IMR-90 (cell line): ENCODE measurements at regions not wholly inside any gene's neighbourhood (a gene's known extent, or its start where the extent isn't known, plus 50 kb on each side); places are given as distances from the start of the nearest gene placed in this dataset.

ENCODE experiments used
- ATAC-seq: fragments of 200-7000 bp; cut with Tn5 transposase; 2 replicates; pipeline ENCODE4 v1.9.1; 2020; ENCODE audit warnings: low read depth, mild to moderate bottlenecking, moderate library complexity
- BruUV-seq: library from RNA; stranded (reverse); fragments of 400-500 nt; replicated peaks from 2 replicates; lab custom pipeline; 2021; lab: Mats Ljungman, UMichigan
- CTCF ChIA-PET: fragments of 300-600 bp; formaldehyde crosslinking; extraction: SDS; loops from one replicate; lab custom pipeline; 2021; ENCODE audit warnings: antibody characterized with exemption; lab: Yijun Ruan, JAX
- POLR2A ChIA-PET: fragments of 300-600 bp; sonication (Branson Sonifier 250); formaldehyde crosslinking; loops from one replicate; lab custom pipeline; 2022; ENCODE audit warnings: antibody characterized with exemption; ENCODE audit not compliant: unreplicated experiment; lab: Charles Lee
- DNase-seq: peaks from one replicate; pipeline ENCODE4 v3.0.0; 2013
- H2AFZ ChIP-seq: replicated peaks from 2 replicates; pipeline ENCODE3; 2013; ENCODE audit warnings: low read length, mild to moderate bottlenecking; ENCODE audit not compliant: poor library complexity
- H2AK5ac ChIP-seq: 2 replicates; pipeline ENCODE4 v1.6.1; 2013; ENCODE audit warnings: low read depth, low read length, inconsistent platforms
- H2AK9ac ChIP-seq: replicated peaks from 2 replicates; pipeline ENCODE3; 2013; ENCODE audit warnings: mild to moderate bottlenecking, low read depth, low read length, moderate library complexity; ENCODE audit not compliant: poor library complexity
- H2BK120ac ChIP-seq: 2 replicates; pipeline ENCODE4 v1.6.1; 2013; ENCODE audit warnings: low read depth, low read length, inconsistent platforms
- H2BK15ac ChIP-seq: 3 replicates; pipeline ENCODE4 v1.6.1; 2013; ENCODE audit warnings: low read depth, low read length, inconsistent platforms
- H2BK20ac ChIP-seq: 2 replicates; pipeline ENCODE4 v1.6.1; 2013; ENCODE audit warnings: low read depth, mild to moderate bottlenecking, inconsistent platforms, low read length, moderate library complexity
- H2BK5ac ChIP-seq: 2 replicates; pipeline ENCODE4 v1.6.1; 2013; ENCODE audit warnings: mild to moderate bottlenecking, low read depth, low read length, inconsistent platforms; ENCODE audit not compliant: poor library complexity, severe bottlenecking
- H3K14ac ChIP-seq: replicated peaks from 2 replicates; pipeline ENCODE4 v1.6.1; 2013; ENCODE audit warnings: low read depth, low read length, inconsistent platforms
- H3K18ac ChIP-seq: 2 replicates; pipeline ENCODE4 v1.6.1; 2013; ENCODE audit warnings: low read depth, low read length, control low read depth
- H3K23ac ChIP-seq: 2 replicates; pipeline ENCODE4 v1.6.1; 2013; ENCODE audit warnings: low read depth, low read length, inconsistent platforms
- H3K27ac ChIP-seq: 2 replicates; pipeline ENCODE4 v1.5.1; 2013; ENCODE audit warnings: mild to moderate bottlenecking, control low read depth, low read length; ENCODE audit not compliant: insufficient read depth
- H3K27me3 ChIP-seq: 2 replicates; pipeline ENCODE4 v1.6.1; 2013; ENCODE audit warnings: low read length; ENCODE audit not compliant: control insufficient read depth, insufficient read depth
- H3K36me3 ChIP-seq: 2 replicates; pipeline ENCODE4 v1.6.1; 2013; ENCODE audit warnings: low read length, mixed read lengths; ENCODE audit not compliant: control insufficient read depth, insufficient read depth
- H3K4ac ChIP-seq: 2 replicates; pipeline ENCODE4 v1.6.1; 2013; ENCODE audit warnings: low read depth, low read length, inconsistent platforms
- H3K4me1 ChIP-seq: 2 replicates; pipeline ENCODE4 v1.6.1; 2013; ENCODE audit warnings: low read length, mixed read lengths; ENCODE audit not compliant: control insufficient read depth, insufficient read depth
- H3K4me2 ChIP-seq: 2 replicates; pipeline ENCODE4 v1.6.1; 2013; ENCODE audit warnings: low read depth, mild to moderate bottlenecking, control low read depth, low read length, moderate library complexity
- H3K4me3 ChIP-seq: 2 replicates; pipeline ENCODE4 v1.5.1; 2013; ENCODE audit warnings: low read depth, mild to moderate bottlenecking, control low read depth, low read length, moderate library complexity; ENCODE audit not compliant: insufficient read depth
- H3K56ac ChIP-seq: 2 replicates; pipeline ENCODE4 v1.6.1; 2013; ENCODE audit warnings: low read length, inconsistent platforms; ENCODE audit not compliant: insufficient read depth; ENCODE audit errors: extremely low read depth
- H3K79me1 ChIP-seq, 2 experiments: 2 replicates each; pipeline ENCODE4 v1.6.1; 2013; ENCODE audit warnings: low read length in 2 of 2, inconsistent platforms in 1 of 2, low read depth in 1 of 2
- H3K9ac ChIP-seq: 2 replicates; pipeline ENCODE4 v1.6.1; 2013; ENCODE audit warnings: low read depth, low read length, control low read depth
- H3K9me1 ChIP-seq: 2 replicates; pipeline ENCODE4 v1.6.1; 2013; ENCODE audit warnings: low read length, inconsistent platforms; ENCODE audit not compliant: insufficient read depth
- H3K9me3 ChIP-seq: 2 replicates; pipeline ENCODE4 v1.6.1; 2013; ENCODE audit warnings: low read length; ENCODE audit not compliant: control insufficient read depth, insufficient read depth
- H4K20me1 ChIP-seq: 2 replicates; pipeline ENCODE4 v1.6.1; 2013; ENCODE audit warnings: low read length, inconsistent platforms; ENCODE audit not compliant: insufficient read depth
- H4K5ac ChIP-seq: 2 replicates; pipeline ENCODE4 v1.6.1; 2013; ENCODE audit warnings: mild to moderate bottlenecking, low read depth, low read length, control low read depth
- H4K8ac ChIP-seq, 2 experiments: 2 replicates each; pipeline ENCODE4 v1.6.1; 2013; ENCODE audit warnings: low read depth in 2 of 2, low read length in 2 of 2, control low read depth in 1 of 2, inconsistent platforms in 1 of 2
- H4K91ac ChIP-seq: 2 replicates; pipeline ENCODE4 v1.6.1; 2013; ENCODE audit warnings: low read depth, low read length, inconsistent platforms; ENCODE audit not compliant: insufficient read depth
- CEBPB ChIP-seq: IDR thresholded peaks from 2 replicates; pipeline ENCODE4 v1.6.1; 2012; ENCODE audit warnings: low read depth, low read length, improper control_type of control experiment
- POLR2A ChIP-seq: IDR thresholded peaks from 2 replicates; pipeline ENCODE4 v1.6.1; 2012; ENCODE audit warnings: mild to moderate bottlenecking, low read depth, low read length
- RCOR1 ChIP-seq: IDR thresholded peaks from 2 replicates; pipeline ENCODE4 v1.6.1; 2012; ENCODE audit warnings: mild to moderate bottlenecking, low read length, improper control_type of control experiment; ENCODE audit not compliant: insufficient replicate concordance
- WGBS, 2 experiments: methylation state at CpG; one replicate each; pipeline versions ENCODE4 v1.1.5 to v1.1.7; 2013; ENCODE audit warnings: missing lambda C conversion rate in 2 of 2; ENCODE audit not compliant: insufficient read length in 1 of 2; ENCODE audit errors: extremely low coverage in 2 of 2; 5-methylcytosine and 5-hydroxymethylcytosine counted together
- dilution Hi-C: fragments of 300-500 bp; cut with HindIII; formaldehyde crosslinking; loops from one replicate; pipeline ENCODE4 v1.14.3; 2018; ENCODE audit warnings: low sequenced_read_pairs; ENCODE audit not compliant: unreplicated experiment
- in situ Hi-C: fragments of 300-500 bp; cut with MboI; formaldehyde crosslinking; loops from 3 replicates; pipeline ENCODE4 v1.14.3; 2019; ENCODE audit warnings: low sequenced_read_pairs, inconsistent platforms, mixed read lengths
- intact Hi-C: fragments of 100-400 bp; cut with micrococcal nuclease; formaldehyde crosslinking; loops from 2 replicates; pipeline ENCODE4 v1.10.0; 2022

DNA sequence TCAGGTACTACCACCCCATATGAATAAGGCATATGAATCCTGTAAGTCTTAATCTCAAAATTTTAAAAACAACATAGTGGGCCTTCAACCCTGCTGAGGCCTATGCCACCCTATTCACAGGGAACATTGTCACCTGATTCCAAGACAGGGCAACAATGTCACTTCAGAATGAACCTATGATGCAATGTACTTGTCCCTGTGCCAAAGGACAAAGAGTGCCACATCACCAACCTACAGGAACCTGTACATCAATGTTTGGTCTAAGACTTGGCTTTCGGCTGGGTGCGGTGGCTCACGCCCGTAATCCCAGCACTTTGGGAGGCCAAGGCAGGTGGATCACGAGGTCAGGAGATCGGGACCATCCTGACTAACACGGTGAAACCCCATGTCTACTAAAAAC, 318.5 kb upstream of the JARID2 start:
- no peak for ATAC-seq
- no peak for DNase-seq
- Histone ChIP-seq H3K27ac (no peak overlapping the region), H2BK5ac (no peak overlapping the region), H3K27me3 (no peaks in the 10 kb centered on the region), H3K14ac (no peak overlapping the region), H4K91ac (no peak overlapping the region), H2AK9ac (no peak overlapping the region), H4K5ac (no peak overlapping the region; the same call in 1 of the 2 replicates), H3K56ac (no peak overlapping the region), H3K9ac (no peak overlapping the region), H2BK120ac (no peak overlapping the region), H3K4me1 (peaks cover 11% of the 10 kb centered on the region), H3K4ac (0 out of 2 replicates have a peak overlapping the region, but pooled peaks have one; percentile 22), H4K8ac (no peak overlapping the region), H2AK5ac (no peak overlapping the region; the same call in 1 of the 2 replicates), H2AFZ (no peak overlapping the region), H3K79me1 (no peaks in the 10 kb centered on the region), H2BK15ac (no peak overlapping the region), H3K18ac (no peak overlapping the region), H3K9me3 (no peaks in the 10 kb centered on the region), H3K36me3 (no peaks in the 10 kb centered on the region), H3K9me1 (peaks cover 14% of the 10 kb centered on the region), H2BK20ac (no peak overlapping the region), H3K23ac (no peak overlapping the region), H4K20me1 (no peaks in the 10 kb centered on the region), H3K4me2 (no peak overlapping the region), H3K4me3 (no peak overlapping the region)
- TF ChIP-seq CEBPB = peak; percentile 57
- TF ChIP-seq POLR2A = no peak
- TF ChIP-seq RCOR1 = no peak
- ChIA-PET CTCF (no interaction called here), POLR2A (no interaction called here)
- BruUV-seq = no TSS peak
- WGBS, 2 experiments = no CpG with 5 or more reads among the region's 7 CpGs
- intact Hi-C loops = loop anchor here (10.0 kb wide), 1 partner anchor 517 kb away; no protein-coding TSS in a partner anchor
- dilution Hi-C loops = no loop called here
- in situ Hi-C loops = no loop called here
